NCI-H69 (cell line): ENCODE measurements at regions not wholly inside any gene's neighbourhood (a gene's known extent, or its start where the extent isn't known, plus 50 kb on each side); places are given as distances from the start of the nearest gene placed in this dataset.

ENCODE experiments used
- DNase-seq: peaks from one replicate; lab custom pipeline; 2025; lab: John Stamatoyannopoulos, UW

- DNase-seq: no peak
These were observed 146.7 kb upstream of the KLF14 start for GRCh38 chr7:130880668-130881067.

GRCh38 chr7:130881091-130881798, 147.2 kb upstream of the KLF14 start:
- no peak for DNase-seq

DNA sequence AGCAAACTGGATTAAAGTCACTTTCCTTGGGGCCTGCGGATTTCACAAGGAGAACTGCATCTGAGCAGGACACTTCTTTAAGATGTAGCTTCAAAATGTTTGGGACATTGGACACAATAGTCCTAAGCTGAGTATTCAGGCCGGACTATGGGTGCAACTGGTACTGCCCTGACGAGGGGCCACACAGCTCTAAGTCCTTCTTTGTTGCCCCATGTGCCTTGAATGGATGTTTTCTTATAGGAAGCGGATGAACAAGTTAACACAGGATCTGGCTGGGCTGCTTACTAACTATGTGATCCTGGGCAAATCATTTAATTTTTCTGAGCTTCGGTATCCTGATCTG, 147.8 kb upstream of the KLF14 start:
- DNase-seq: no peak

- DNase-seq: no peak
These were observed 148.4 kb upstream of the KLF14 start for GRCh38 chr7:130882396-130882795.

- no peak for DNase-seq
These were observed 149.9 kb upstream of the KLF14 start for GRCh38 chr7:130883928-130884327.

DNA sequence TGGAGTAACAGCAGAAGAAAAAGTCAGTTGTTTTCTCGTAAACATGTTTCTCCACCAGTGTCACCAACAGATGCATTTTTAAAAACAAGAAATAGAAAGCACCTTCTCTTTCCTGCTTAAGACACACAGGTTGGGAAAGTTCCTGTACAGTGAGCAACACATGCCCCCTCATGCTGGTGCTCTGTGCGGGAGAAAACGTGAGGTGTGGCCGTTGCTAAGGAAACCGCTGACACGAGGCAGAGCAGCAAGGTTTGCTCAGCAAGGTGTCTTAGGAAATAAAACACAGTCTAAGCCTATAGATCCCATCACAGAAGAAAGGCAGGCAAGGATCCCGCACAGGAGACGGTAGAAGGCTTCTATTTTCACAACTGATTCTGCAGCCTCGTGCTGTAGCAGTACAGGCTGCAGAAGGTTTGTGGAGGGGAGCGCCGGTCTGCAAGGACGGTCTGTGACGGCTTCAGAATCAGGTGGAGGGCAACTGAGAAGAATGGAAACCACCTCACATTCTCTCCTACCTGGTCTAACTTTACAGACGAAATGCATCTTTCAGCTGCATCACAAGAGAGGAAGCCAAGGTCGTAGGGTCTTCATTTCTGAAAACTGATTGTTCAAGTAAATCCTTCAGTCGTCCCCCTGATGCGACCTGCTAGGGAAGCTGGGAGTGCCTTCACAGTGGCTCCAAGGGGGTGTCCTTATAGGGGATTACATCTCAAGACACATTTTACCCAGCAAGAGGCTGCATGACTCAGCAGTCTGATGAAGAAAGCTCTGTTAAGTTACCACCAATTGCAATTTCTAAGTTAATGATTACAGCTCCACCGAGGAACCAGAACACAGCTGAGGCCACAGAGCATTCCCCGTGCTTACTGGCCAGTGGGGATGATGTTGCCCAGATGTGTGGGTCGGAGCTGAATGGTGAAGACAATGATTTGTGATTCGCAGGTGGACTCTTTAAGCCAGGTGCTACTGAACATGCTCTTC, 150.7 kb upstream of the KLF14 start:
- peak; percentile 61 for DNase-seq

GRCh38 chr7:130886438-130887135, 152.6 kb upstream of the KLF14 start:
- DNase-seq: no peak

DNA sequence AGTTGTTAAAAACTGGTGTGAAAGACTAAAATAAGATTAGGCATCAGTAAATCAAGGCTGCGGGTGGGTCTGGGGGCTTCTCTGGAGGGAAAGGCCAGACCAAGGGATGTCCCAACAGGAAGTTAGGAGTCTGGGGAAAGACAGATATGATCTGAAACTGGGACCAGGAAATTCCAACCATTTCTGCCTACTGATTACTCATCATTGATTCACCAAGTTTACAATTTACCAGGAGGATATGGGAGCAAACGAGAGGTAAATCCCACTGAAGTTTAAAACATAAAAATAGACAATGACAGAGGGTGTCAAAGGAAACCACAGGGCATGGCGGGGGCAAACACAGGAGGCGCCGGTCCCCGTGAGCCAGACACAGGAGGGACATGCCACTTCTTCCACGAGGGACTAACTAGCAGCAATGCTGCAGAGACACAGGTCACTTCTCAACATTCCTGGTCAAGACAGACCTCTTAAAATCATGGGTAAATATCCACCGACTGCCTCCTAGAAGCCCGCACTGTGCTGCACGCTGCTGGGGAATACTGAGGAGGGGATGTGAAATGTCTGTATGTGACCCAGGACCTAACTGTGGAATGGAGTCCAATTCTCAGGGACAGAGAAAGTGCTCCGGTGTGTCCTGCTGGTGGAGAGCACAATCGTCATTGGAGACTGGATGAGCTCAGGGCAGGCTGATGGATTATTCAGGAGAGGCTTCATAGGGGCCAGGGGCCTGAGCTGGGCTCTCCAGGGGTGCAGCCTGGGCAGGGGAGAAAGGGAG, 153.4 kb upstream of the KLF14 start:
- no peak for DNase-seq

GRCh38 chr7:130887957-130888371, 154.0 kb upstream of the KLF14 start:
- no peak for DNase-seq

- DNase-seq: no peak
These were observed 154.5 kb upstream of the KLF14 start for GRCh38 chr7:130888468-130888867.

DNA sequence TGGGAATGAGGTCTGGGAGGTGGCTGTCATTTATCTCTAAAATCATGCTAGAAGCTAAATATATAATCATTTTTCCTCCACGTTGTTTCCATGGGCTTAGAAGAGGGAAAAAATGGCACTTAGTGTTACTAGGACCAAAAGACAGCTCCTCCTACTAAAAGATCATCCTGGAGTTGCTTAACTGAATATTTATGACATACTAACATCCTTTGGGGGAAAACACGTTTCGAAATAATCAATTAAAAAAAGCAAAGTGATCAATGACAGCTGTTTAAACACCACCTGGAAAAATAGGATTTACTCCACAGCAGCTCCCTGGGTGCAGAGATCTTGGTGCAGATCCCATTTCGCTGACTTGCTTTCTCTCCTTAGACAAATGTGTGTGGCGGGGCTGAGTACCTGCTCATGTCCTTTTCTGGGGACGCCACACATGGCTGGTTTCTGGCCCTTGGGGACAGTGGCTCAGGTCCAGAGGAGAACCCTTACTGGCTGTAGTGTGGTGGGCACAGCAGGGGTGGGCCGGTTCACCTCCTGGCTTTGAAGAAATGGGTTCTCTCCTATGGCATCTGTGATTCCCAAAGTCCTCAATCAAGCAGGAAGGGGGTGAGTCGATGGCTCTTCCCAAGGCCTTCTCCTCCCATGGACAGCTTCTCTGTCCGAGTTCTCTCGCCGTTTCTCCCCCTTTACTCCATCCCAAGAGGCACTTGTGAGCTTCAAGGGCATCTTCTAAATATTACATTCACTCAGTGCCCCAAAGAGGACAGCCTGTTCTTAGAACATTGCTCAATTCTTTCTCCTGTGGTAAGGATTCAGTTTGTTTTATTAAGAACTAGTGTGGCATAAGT, 156.4 kb upstream of the KLF14 start:
- DNase-seq: no peak

DNA sequence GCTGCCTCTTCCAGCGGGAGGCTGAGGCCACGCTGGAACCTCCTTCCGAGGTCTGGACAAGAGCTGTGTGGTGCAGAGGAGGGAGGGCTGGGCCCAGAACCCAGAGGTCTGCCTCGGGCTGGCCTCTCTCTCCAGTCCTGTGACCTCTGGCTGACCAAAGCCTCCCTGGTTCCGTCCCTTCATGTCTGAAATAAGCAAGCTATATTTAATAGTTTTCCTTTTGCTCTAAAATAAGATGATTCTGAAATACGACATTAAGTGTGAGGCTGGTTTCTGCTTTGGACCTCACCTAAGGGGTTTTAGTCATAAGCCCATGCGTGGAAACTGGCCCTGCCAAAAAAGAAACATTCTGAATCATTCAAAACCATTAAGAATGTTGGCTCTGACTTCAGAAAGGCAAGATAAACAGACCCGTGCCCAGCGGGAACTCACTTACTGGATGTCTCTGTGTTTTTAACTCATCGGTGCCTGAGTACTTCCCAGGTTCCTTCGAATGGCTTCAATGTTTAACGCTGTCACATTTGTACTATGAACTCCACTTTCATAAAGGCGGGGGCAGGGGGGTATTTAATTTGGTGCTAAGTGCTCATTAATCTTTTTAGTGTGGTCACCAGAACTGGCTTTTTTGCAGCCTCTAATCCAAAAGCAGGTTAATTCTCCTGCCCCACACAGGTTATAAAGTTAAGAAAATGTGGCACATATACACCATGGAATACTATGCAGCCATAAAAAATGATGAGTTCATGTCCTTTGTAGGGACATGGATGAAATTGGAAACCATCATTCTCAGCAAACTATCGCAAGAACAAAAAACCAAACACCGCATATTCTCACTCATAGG, 157.5 kb upstream of the KLF14 start:
- DNase-seq: peak; percentile 14

DNA sequence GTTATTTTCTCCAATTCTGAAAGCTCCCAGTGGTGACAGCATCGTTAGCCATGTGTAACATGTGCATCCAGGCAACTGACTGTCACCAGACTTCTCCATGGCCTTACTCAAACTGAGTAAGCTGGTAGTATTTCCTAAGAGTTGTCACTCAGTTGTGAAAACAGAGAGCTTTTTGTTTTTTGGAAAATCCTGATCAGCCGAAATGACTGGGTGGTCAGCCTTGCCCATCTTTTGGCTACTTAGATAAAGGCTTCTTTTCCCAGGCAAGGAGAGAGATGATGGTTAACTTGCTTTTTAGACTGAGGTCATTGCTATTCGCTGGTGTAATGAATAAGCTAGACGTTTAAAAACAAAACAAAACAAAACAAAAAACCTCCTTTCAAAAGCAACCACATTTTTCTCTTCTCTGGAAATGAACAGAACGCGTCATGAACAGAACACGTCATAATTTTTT, 159.5 kb upstream of the KLF14 start:
- DNase-seq: no peak

- peak; percentile 10 for DNase-seq
These were observed 160.3 kb upstream of the KLF14 start for GRCh38 chr7:130894146-130894908.

GRCh38 chr7:130894909-130895750, 161.1 kb upstream of the KLF14 start:
- DNase-seq: no peak

DNA sequence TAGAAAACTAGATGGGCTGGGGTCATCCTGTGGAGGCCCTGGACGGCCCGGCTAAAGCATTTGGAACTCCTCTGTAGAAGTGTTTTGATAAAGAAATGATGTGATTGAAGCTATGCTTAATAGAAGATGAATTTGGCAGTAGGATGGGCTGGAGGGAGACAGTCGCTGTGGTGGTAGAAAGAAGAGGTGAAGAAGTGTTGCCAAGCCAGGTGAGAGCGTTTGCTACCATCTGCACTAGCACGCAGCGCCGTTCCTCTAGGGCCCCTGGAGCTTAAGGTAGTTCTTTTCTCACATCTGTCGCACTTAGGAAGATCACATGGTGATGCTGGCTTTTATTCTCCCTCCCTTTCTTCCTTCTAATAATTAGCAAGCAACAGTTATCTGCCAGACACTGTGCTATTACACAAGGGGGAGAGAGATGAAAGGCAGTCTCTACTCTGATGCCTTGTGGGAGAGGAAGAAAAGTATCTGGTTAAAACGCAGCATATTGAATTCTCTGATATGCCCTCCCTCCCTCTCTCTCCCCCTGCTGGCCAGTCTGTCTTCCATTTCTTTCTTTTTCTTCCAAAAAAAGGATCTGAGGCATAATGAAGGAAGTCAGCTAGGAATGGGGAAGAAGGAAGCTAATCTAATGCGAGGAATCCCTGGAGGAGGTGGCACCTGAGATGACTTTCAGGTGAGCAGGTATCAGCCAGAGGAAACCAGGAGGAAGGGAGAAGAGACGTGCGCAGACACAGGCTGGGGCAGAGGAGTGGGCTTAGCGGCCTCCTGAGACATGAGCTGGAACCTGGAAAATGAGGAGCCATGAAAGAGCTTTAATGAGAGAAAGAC, 162.3 kb upstream of the KLF14 start:
- DNase-seq: peak; percentile 44

DNA sequence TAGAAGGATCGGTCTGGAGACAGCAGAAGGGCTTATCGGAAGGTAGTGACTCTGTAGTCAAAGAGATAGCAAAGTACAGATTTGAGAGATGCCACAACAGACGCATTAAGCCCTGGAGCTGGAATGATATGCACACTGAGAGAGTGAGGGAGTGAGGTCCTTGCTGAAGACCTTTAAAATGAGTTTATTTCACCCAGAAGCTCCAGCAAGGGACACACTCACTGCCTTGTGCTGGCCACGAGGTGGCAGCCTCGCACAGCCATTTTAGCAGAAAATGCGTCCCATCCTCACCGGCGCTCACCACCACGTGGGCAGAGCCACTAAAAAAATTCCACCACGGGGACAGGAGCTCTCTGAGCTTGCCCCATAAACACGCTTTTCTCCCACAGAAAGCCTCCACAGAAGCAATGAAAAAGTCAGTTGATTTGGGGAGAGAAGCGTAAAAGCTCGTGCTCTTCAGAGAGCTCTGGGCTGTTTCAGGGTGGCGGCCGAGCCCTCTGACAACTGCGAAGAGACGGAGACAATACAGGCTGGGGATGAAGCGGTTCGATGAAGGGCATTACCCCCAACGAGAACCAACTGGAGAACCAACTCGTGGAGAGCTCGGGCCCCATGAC, 163.0 kb upstream of the KLF14 start:
- DNase-seq: peak; percentile 67
